Left hindlimb (tissue), 1 donor: ENCODE measurements at regions not wholly inside any gene's neighbourhood (a gene's known extent, or its start where the extent isn't known, plus 50 kb on each side); places are given as distances from the start of the nearest gene placed in this dataset.
"Not testable (repeated sequence)": the region's sequence is repeated elsewhere in the genome, so short reads cannot be mapped to it uniquely, and the experiment has no call there.

Experiments
- DNase-seq: peaks from one replicate; pipeline ENCODE4 v3.0.0-alpha.2; 2018

DNA sequence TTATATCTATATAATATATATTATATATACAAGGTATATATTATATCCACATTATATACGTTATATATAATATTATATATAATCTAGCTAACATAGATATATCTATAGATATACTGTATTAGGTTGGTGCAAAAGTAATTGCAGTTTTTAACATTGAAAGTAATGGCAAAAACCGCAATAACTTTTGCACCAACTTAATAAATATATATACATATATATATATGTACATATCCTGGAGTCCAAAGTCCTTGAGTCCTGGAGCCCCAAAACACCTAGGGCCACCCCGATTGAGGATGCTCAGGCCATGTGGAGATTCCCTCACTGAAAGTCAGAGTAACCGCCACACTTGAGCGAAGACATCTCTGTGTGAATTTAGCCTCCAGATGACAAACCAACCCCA lies 408.2 kb upstream of the AUTS2 start:
- DNase-seq: no peak

DNA sequence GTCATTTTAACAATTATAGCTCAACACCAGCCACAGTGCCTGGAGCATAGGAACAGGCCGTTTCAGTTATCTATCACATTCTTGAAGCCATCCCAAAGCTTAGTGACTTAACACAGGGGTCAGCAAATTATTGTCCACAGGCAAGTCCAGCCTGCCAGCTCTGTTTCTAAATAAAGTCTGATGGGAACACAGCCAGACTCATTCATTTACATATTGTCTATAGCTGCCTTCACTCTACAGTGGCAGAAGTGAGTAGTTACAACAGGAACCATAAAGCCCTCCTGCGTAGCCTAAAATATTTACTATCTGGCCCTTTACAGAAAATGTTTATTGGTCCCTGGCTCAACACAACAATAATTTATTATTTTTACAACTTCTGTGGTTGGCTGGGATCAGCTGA lies 407.5 kb upstream of the AUTS2 start:
- DNase-seq: no peak

DNA sequence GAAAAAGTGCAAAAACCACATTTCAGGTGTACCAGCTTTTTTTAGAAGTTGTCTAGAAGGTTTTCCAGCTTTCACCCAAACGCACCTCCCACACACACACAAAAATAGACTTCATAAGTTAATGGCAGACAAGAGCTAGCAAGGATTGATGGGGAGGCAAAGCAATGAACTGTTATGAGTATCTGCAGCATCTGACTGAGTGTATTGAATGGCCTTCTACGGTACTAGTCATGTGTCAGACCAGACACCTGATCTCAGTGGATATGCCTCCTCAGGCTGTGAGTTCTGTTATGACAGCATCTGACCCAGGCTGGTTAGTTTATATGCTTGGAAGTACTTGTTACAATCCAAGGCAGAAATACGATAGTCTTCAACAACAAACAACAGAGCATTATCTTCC lies 406.1 kb upstream of the AUTS2 start:
- no peak for DNase-seq

DNA sequence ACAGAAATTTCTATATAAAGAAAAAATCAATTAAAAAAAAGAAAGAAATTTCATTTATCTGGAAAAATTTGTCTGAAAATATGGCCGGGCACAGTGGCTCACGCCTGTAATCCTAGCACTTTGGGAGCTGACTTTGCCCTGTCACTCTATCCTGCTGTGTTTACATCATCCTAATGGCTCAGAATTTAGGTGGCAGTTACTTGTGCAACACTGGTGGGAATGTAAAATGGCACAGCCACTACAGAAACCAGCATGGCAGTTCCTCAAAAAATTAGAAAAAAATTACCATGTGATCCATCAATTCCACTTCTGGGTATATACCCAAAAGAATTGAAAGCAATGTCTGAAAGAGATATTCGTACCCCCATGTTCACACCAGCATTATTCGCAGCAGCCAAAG lies 405.2 kb upstream of the AUTS2 start:
- no peak for DNase-seq

DNA sequence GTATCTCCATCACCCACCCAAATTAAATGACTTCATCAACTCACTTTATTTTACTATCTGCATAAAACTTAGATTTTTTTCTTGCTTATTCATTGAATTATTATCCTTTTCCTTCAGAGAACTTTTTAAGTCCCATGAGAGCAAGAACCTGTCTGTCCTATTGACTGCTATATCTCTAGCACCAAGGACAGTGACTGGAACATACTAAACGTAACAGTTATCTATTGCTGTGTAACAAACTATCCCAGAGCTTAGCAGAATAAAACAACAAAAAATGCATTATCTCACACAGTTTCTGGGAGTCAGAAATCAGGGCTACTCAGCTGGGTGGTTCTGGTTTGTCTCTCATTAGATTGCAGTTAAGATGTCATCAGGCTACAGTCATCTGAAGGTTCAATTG lies 401.7 kb upstream of the AUTS2 start:
- DNase-seq: no peak

DNA sequence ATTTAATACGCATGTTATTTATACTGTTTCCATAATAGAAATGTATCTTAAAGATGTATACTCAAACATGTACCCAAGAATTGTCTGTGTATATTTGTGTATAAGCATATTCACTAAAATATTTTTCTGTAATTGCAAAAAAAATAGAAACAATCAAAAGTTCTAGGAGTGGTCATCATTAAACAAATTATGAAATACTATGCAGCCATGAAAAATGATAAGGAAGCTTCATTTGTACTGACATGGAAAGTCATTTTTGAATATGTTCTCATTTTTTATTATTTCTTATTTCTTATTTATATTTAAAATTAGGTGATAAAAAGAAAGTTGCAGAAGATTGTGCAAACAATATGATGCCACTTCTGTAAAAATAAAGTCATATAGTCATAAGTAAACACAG lies 400.0 kb upstream of the AUTS2 start:
- no peak for DNase-seq

DNA sequence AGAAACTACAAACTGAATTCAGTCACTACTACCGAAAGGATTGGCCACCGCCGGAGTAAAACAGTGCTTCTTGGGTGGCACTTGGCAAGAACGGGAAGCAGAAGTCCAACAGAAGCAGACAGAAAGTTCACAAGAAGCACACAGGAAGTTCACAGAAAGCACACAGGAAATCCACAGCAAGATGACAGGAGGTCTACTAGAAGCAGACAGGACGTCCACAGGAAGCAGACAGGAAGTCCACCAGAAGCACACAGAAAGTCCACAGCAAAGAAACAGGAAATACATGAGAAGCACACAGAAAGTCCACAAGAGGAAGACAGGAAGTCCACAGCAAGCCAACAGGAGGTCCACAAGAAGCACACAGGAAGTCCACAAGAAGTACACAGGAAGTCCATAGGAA lies 399.2 kb upstream of the AUTS2 start:
- DNase-seq: no peak

DNA sequence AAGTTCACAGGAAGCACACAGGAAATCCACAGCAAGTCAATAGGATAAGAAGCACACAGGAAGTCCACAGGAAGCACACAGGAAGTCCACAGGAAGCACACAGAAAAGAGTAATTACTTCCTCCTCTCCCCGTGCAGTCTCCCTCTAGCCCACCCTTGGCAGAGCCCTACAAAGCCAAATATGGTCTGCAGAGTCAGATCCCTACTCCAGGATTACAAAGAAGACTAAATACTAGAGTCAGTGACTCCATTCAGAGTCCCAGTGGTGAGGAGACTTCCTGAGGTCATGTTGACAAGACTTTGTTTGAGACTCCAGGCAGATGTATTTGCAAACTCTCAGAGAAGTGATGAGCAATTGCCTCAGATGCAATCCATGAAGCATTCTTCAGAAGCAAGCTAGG lies 398.6 kb upstream of the AUTS2 start:
- DNase-seq: no peak

DNA sequence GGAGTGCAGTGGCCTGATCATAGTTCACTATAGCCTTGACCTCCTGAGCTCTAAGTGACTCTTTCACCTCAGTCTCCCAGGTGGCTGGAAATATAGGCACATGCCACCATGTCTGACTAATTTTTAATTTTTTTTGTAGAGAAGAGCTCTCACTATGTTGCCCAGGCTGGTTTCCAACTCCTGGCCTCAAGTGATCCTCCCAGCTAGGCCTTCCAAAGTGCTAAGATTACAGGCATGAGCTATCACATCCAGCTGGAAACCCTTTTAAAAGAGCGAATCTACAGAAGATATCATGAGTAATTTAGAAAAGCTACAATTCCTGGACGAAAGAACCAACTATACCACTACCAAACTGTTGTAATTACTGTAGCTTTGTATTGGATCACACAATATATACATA lies 394.4 kb upstream of the AUTS2 start:
- DNase-seq: no peak

DNA sequence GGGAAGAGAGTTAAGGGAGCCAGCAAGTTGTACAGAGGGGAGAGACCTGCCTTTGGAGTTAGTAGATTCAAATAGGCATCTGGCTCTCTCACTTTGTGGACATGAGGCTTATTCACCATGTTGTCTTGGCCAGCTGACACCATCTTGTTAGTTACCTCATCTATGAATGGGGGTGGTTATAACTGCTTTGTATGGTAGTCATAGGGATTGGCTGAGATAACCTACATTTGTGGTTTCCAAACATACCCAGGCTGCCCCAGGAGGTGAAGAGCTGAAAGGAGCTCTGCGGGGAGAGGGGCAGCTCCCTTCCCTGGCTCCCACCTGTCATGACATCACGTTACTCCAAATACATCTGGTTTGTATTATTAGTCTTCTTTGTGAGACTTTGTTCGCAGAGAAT lies 393.3 kb upstream of the AUTS2 start:
- no peak for DNase-seq

DNA sequence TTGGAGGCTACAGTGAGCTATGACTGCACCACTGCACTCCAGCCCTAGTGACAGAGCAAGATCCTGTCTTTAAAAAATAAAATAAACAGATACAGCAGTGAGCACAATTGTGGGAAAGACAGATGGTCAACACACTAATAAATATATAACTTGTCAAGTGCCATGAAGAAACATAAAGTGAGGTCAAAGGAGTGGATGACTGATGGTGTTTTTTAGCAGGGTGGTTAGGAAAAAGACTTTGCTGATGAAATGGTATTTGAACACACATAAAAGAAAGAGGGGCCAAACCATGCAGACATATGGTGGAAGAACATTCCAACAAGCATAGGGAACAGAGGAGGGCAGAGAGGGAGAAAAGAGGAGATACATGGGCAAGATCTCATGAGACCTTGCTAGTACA lies 392.7 kb upstream of the AUTS2 start:
- no peak for DNase-seq

DNA sequence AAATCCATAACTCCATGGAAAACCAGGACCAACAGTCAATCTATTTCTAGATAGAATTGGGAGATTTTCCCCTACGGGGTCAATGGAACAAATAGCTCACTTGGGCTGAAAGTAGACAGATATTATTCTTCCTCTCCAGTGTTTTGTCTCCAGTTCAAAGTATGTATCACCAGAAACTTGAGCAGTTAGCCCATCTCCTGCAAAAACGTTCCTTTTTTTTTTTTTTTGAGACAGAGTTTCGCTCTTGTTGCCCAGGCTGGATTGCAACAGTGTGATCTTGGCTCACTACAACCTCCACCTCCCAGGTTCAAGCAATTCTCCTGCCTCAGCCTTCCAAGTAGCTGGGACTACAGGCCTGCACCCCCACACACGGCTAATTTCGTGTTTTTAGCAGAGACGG lies 390.0 kb upstream of the AUTS2 start:
- no peak for DNase-seq

DNA sequence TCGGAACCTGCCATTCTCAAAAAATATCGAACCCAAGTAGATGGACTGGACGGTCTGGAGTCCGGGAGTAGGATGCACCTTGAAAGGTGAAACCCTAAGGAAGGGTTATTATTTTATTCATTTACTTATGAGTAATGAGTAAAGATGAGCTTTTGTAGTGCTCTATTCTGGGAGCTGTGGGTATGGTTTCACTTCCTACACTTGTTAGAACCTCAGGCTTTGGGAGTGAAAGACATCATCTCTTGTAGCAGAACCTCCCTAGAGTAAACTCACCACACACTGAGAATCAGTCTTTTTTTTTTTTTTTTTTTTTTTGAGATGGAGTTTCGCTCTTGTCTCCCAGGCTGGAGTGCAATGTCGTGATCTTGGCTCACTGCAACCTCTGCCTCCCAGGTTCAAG lies 389.4 kb upstream of the AUTS2 start:
- no peak for DNase-seq

DNA sequence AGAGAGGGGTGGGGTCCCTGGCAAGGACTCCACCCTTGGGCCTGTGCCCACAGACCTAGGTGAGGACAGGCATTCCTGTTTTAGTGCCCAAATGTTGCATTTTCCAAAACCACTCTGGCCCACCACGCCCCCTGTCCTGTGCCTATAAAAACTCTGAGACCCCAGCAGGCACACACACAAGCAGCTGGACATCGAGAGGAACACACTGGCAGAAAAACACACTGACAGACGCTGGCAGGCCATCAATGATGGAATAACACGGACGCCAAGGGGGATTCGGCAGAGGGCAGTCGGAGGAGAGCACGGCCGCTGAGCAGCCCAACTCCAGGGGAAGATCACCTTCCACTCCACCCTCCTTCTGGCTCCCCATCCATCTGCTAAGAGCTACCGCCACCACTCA lies 386.9 kb upstream of the AUTS2 start:
- DNase-seq: no peak

DNA sequence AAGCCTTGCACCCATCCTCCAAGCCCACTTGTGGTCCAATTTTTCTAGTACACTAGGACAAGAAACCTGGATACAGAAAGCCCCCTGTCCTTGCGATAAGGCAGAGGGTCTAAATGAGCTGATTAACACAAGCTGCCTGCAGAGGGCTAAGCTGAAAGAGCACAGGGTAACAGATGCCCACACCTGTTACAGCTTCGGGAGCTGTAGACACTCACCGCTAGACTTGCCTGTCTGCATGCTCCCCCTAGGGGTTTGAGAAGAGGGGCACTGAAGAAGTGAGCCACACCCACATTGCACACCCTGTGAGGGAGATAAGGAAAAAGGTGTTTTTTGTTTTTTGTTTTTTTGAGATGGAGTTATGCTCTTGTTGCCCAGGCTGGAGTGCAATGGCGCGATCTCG lies 386.5 kb upstream of the AUTS2 start:
- no peak for DNase-seq

DNA sequence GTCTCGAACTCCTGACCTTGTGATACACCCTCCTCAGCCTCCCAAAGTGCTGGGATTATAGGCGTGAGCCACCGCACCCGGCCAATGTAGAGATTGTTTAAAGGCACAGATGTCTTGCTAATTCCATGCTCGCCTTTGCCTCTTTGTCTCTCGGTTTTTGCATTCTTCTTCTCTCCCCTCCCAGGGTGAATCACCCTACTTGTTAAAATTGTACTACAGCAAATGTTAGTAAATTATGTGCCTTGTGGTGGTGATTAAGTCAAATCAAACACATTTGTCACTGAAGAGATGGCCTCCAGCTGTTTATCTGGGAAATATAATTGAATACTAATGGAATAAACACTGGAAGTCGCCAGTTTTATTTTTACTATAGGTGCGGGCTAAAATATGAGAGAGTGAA lies 384.4 kb upstream of the AUTS2 start:
- no peak for DNase-seq

DNA sequence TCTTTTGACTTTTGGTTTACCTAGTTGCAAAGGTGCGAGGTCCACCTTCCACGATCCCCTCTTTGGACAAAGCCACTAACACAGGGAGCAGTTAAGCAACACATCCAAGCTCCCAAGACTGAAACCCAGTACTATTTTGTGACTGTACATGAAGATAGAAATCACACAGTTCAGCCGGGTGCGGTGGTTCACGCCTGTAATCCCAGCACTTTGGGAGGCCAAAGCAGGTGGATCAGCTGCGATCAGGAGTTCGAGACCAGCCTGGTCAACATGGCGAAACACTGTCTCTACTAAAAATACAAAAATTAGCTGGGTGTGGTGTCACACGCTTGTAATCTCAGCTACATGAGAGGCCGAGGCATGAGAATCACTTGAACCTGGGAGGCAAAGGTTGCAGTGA lies 382.8 kb upstream of the AUTS2 start:
- not testable (repeated sequence) for DNase-seq

DNA sequence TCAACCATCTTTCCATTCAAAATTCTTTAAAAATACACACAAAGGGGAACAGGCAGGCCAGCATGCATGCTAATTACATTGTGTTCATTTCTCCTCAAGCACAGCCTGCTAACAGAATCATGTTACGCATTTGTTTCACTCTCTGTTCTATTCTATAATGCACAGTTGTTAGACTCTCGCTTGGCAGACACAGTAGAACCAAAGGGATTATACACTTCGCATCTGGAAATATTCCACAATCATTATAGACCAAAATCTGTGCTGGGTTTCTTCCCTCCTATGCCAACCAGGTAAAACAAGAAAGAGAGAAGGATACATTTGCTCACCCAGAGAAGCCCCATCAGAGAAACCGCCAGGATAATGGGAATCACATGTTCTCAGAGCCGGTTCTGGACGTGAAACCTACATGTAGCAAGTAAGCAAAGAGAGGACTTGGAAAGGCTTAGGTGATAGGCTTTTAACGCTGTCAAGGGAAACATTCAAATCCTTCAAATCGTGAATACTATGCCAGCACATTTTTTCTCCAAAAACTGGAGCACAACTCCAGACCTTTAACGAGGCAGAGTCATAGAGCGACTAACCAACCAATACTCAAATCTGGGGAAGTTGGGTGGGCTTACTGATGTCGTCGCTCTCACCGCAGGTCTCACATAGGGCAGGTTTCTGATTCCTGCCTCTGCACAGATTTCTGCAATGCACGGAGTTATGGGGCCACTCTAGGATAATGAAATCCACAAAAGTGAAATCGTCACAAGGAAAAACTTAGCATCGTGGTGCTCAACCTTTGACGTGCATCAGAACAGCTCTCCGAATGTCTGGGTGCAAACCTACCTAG lies 380.5 kb upstream of the AUTS2 start:
- peak; percentile 82 for DNase-seq

DNA sequence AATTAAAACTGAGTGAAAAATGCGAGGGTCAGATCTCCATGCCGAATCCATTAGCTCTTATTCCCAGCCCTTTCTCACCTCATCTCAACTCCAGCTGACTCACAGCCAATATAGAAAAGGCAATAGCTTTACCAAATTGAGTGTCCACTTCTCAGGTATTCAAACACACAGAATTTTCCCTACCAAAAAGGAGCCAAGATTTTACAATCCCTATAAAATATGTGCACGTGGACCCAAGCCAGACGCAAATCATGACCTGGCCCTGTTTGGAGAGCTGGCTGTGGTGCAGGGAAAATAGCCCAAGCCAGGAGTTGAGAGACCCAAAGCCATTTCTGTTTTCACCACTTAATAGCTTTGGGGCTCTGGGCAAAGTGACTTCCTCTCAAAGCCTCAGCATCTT lies 379.7 kb upstream of the AUTS2 start:
- DNase-seq: peak; percentile 69

DNA sequence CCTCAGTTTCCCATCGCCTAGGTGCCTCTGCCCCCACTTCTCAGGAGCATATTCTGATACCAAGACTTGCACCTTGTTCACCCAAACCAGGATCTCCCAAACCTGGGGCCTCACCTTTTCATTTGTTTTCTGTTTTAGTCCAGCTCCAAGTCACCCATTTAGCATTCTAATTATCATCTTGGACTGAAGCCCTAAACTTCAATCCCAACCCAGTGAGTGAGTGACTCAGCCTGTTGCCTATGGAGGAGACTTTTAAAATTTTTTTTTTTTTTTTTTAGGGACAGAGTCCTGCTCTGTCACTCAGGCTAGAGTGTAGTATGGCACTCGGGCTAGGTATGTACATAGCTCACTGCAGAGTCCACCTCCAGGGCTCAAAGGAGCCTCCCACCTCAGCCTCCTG lies 378.9 kb upstream of the AUTS2 start:
- no peak for DNase-seq

DNA sequence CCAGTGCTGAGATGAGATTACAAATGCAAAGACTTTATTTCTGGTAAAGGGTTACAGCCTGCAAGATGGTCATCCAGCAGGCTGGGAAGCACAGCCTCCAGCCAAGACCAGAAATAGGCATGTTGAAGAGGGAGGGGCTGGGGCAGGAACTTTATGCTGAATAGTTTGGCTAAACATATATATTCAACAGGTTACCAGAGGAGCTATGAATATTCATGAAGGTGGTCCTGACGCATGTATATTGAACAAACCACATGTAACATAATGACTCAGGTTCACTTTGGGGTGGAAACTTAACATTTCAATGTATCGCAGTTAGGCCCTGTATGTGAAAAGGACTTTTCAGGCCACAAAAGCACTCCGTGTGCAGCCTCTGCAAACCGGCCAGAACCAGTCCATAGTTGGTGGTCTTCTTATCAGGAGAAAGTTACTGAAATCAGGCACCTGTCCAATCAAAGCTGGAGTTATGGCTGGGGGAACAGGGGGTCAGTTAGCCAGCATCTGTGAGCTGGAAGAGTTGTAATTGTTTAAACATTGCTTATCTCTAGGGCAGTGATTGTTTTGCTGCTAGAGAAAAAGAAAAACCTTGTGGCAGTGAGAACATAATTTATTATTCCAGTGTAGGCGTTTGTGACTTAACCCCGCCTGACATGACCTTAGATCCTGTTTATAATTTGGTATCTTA lies 372.9 kb upstream of the AUTS2 start:
- DNase-seq: no peak

DNA sequence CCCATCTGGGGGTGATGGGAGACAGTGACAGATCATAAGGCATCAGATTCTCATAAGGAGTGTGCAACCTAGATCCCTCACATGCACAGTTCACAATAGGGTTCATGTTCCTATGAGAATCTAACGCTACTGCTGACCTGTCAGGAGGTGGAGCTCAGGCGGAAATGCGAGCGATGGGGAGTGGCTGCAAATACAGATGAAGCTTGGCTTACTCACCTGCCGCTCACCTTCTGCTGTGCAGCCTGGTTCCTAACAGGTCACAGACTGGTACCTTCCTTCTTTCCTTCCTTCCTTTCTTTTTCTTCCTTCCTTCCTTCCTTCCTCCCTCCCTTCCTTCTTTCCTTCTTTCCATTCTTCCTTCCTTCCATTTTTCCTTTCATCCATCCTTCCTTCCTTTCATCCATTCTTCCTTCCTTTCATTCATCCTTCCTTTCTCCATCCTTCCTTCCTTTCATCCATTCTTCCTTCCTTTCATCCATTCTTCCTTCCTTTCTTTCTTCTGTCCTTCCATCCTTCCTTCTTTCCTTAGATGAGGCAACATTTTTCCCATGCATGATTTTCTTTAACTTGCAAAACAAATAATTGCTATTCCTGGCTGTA lies 370.0 kb upstream of the AUTS2 start:
- DNase-seq: no peak

DNA sequence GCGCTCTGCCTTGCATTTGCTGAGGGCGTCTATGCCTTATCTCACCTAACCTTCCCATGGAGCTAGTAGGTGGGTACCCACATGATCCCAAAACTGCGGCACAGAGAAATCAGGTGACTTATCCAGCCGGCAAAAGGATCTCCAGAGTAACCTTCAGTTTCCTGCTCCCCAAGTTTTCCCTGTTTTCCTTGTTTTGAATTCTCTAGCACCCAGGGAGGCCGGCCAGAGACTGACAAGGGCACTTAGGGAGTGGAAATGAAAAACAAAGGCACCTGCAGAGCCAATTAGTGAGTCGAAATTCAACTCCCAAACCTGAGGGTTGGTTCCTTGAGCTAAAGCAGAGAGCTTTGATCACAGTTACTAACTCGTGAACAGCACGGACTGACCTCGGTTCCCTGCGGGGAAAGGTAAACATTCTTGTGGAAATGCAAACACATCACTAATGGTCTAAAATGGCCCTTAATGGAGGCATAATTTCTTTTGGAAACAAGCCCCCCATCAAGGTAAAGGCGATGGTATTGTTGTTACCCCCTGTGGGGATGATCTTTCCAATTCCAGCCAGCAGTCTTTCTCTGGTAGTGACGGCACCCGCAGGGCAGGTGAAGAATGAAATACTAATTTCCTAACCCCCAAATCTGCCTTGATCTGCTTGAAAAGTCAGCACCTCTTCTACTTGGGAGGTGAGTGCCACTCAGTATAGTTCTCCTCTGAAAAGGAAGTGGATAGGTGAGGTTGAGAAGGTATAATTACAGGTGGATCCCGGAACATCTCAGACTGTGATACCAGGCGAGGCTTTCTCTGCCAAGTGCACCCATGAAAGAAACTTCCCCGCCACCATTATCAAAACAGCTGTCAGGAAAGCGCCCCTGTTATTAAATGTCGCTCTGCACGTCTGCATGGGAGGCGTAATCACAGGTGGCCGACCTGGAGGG lies 365.6 kb upstream of the AUTS2 start:
- no peak for DNase-seq
